HepG2 (cell line): ENCODE measurements at regions not wholly inside any gene's neighbourhood (a gene's known extent, or its start where the extent isn't known, plus 50 kb on each side); places are given as distances from the start of the nearest gene placed in this dataset.

Experiments used
- ATAC-seq: fragments of 200-7000 bp; cut with Tn5 transposase; 3 replicates; pipeline ENCODE4 v1.9.1; 2020; ENCODE audit warnings: mild to moderate bottlenecking, moderate library complexity
- BruUV-seq: library from RNA; stranded (reverse); fragments of 400-500 nt; replicated peaks from 2 replicates; lab custom pipeline; 2021; lab: Mats Ljungman, UMichigan
- CTCF ChIA-PET: fragments of 300-600 bp; formaldehyde crosslinking; extraction: SDS; loops from one replicate; lab custom pipeline; 2021; ENCODE audit warnings: low total read pairs, inconsistent platforms, low intra/inter-chr PET ratio; lab: Yijun Ruan, JAX
- POLR2A ChIA-PET: fragments of 350-600 bp; sonication (Branson Sonifier 250); formaldehyde crosslinking; loops from one replicate; lab custom pipeline; 2020; ENCODE audit warnings: antibody characterized with exemption, inconsistent platforms; lab: Yijun Ruan, JAX
- DNase-seq: peaks from one replicate; pipeline ENCODE4 v3.0.0-alpha.2; 2015; ENCODE audit warnings: low spot score
- FAIRE-seq: peaks from 3 replicates; lab custom pipeline; 2011; peaks lifted over from hg19 to GRCh38; lab: Jason Lieb, UNC
- H2AFZ ChIP-seq: one replicate; pipeline ENCODE4 v1.6.1; 2011; ENCODE audit warnings: low read length, inconsistent platforms
- H3K27ac ChIP-seq: fragments of 300-600 bp; 3 replicates; pipeline ENCODE4 v1.8.0; 2011; ENCODE audit warnings: mixed run types, mild to moderate bottlenecking, mixed read lengths, low read length, inconsistent platforms; ENCODE audit not compliant: insufficient read depth; ENCODE audit errors: extremely low read length
- H3K27me3 ChIP-seq, 2 experiments: fragments of 200-600 bp in 1 of 2; 2 replicates in 1 of 2; 3 replicates in 1 of 2; pipeline versions ENCODE4 v1.6.0 to v1.8.0; 2011; ENCODE audit warnings: low read length in 2 of 2, mild to moderate bottlenecking in 2 of 2, moderate library complexity in 2 of 2, inconsistent platforms in 1 of 2; ENCODE audit not compliant: insufficient read depth in 2 of 2, control insufficient read depth in 1 of 2
- H3K36me3 ChIP-seq, 2 experiments: fragments of 200-600 bp in 1 of 2; replicated peaks in 1 of 2; 2 replicates in 1 of 2; 3 replicates in 1 of 2; pipeline versions ENCODE4 v1.5.1 to v1.8.0; 2011; ENCODE audit warnings: low read length in 2 of 2, inconsistent platforms in 1 of 2; ENCODE audit not compliant: insufficient read depth in 2 of 2, control insufficient read depth in 1 of 2
- H3K4me1 ChIP-seq: 2 replicates; pipeline ENCODE4 v1.5.1; 2012; ENCODE audit warnings: low read length, inconsistent platforms; ENCODE audit not compliant: insufficient read depth
- H3K4me2 ChIP-seq: 2 replicates; pipeline ENCODE4 v1.6.0; 2011; ENCODE audit warnings: low read depth, low read length, inconsistent platforms
- H3K4me3 ChIP-seq, 3 experiments: fragments of 200-600 bp in 1 of 3; sonication (generic), shearing (Covaris generic) in 1 of 3; replicated peaks in 1 of 3; 2 replicates each; pipeline ENCODE4 v1.5.1; 2011 to 2016; ENCODE audit warnings: low read length in 3 of 3, inconsistent platforms in 2 of 3, low read depth in 2 of 3, mild to moderate bottlenecking in 2 of 3, control low read depth in 1 of 3, mixed read lengths in 1 of 3; ENCODE audit not compliant: insufficient read depth in 1 of 3
- H3K79me2 ChIP-seq: one replicate; pipeline ENCODE4 v1.6.1; 2011; ENCODE audit warnings: low read length, inconsistent platforms; ENCODE audit not compliant: insufficient read depth
- H3K9ac ChIP-seq: 2 replicates; pipeline ENCODE4 v1.6.0; 2011; ENCODE audit warnings: mild to moderate bottlenecking, low read depth, low read length, inconsistent platforms; ENCODE audit not compliant: insufficient read depth
- H3K9me3 ChIP-seq: 2 replicates; pipeline ENCODE4 v1.5.1; 2012; ENCODE audit warnings: mild to moderate bottlenecking, low read length
- H4K20me1 ChIP-seq: 2 replicates; pipeline ENCODE4 v1.6.0; 2011; ENCODE audit warnings: inconsistent platforms, mild to moderate bottlenecking, low read length, moderate library complexity; ENCODE audit not compliant: insufficient read depth
- ETV6 ChIP-seq: sonication (generic); formaldehyde crosslinking; conservative IDR thresholded peaks from 2 replicates; pipeline ENCODE4 v1.4.0; 2020; ENCODE audit warnings: missing genetic modification reagents
- FLYWCH1 ChIP-seq: sonication (generic); formaldehyde crosslinking; IDR thresholded peaks from 2 replicates; pipeline ENCODE4 v1.8.1; 2023; ENCODE audit warnings: mild to moderate bottlenecking, missing genetic modification reagents
- FOXK1 ChIP-seq: sonication (generic); formaldehyde crosslinking; IDR thresholded peaks from 2 replicates; pipeline ENCODE4 v1.4.0; 2020; ENCODE audit warnings: low read depth, missing genetic modification reagents, borderline replicate concordance
- GABPA ChIP-seq, 2 experiments: IDR thresholded peaks; 2 replicates each; pipeline ENCODE4 v1.6.1; 2011 to 2016; ENCODE audit warnings: low read depth in 2 of 2, low read length in 1 of 2, missing biosample characterization in 1 of 2, missing genetic modification characterization in 1 of 2
- GMEB2 ChIP-seq: IDR thresholded peaks from 2 replicates; pipeline ENCODE4 v1.6.1; 2016; ENCODE audit warnings: missing biosample characterization, missing genetic modification reagents, low read depth
- KDM5B ChIP-seq: sonication (generic); formaldehyde crosslinking; IDR thresholded peaks from 2 replicates; pipeline ENCODE4 v1.4.0; 2020; ENCODE audit warnings: missing genetic modification reagents, mild to moderate bottlenecking, borderline replicate concordance
- KLF11 ChIP-seq: IDR thresholded peaks from 2 replicates; pipeline ENCODE4 v1.6.1; 2016; ENCODE audit warnings: missing compliant biosample characterization
- KMT2A ChIP-seq: sonication (generic); formaldehyde crosslinking; IDR thresholded peaks from 2 replicates; pipeline ENCODE4 v1.4.0; 2020; ENCODE audit warnings: missing genetic modification reagents
- MED1 ChIP-seq: sonication (generic); formaldehyde crosslinking; IDR thresholded peaks from 2 replicates; pipeline ENCODE4 v1.4.0; 2020; ENCODE audit warnings: missing genetic modification reagents
- MYNN ChIP-seq: sonication (generic); formaldehyde crosslinking; IDR thresholded peaks from 2 replicates; pipeline ENCODE4 v1.4.0; 2020; ENCODE audit warnings: mild to moderate bottlenecking, low read depth, missing genetic modification reagents
- SETDB1 ChIP-seq: sonication (generic); formaldehyde crosslinking; IDR thresholded peaks from 2 replicates; pipeline ENCODE4 v1.5.1; 2020; ENCODE audit warnings: missing genetic modification reagents, mild to moderate bottlenecking, borderline replicate concordance
- STAT6 ChIP-seq: sonication (generic); formaldehyde crosslinking; IDR thresholded peaks from 2 replicates; pipeline ENCODE4 v1.4.0; 2020; ENCODE audit warnings: missing genetic modification reagents, mild to moderate bottlenecking, borderline replicate concordance
- ZNF510 ChIP-seq: sonication (generic); formaldehyde crosslinking; IDR thresholded peaks from 2 replicates; pipeline ENCODE4 v1.4.0; 2020; ENCODE audit warnings: low read depth, mild to moderate bottlenecking, missing genetic modification reagents
- ZNF569 ChIP-seq: sonication (generic); formaldehyde crosslinking; IDR thresholded peaks from 2 replicates; pipeline ENCODE4 v1.5.0; 2020; ENCODE audit warnings: mild to moderate bottlenecking, missing genetic modification reagents, moderate library complexity, borderline replicate concordance
- ZNF766 ChIP-seq: sonication (generic); formaldehyde crosslinking; IDR thresholded peaks from 2 replicates; pipeline ENCODE4 v1.5.0; 2020; ENCODE audit warnings: missing genetic modification reagents, borderline replicate concordance
- ZSCAN5A ChIP-seq: sonication (generic); formaldehyde crosslinking; IDR thresholded peaks from 2 replicates; pipeline ENCODE4 v1.8.0; 2022; ENCODE audit warnings: mild to moderate bottlenecking, missing genetic modification reagents, borderline replicate concordance
- WGBS: methylation state at CpG from one replicate; pipeline ENCODE4 v1.1.6; 2017; ENCODE audit warnings: low lambda C conversion rate; 5-methylcytosine and 5-hydroxymethylcytosine counted together
- in situ Hi-C: cut with HindIII; loops from 2 replicates; pipeline ENCODE4 v1.10.0; 2017; ENCODE audit warnings: low pct_unique_long_range_greater_than_20kb; ENCODE audit not compliant: extremely low pct_ligation_motif_present
- intact Hi-C: fragments of 100-400 bp; cut with micrococcal nuclease; formaldehyde crosslinking; loops from one replicate; pipeline ENCODE4 v1.10.0; 2022; ENCODE audit not compliant: unreplicated experiment
- TF ChIP-seq, protein P1 (sequence below): sonication (generic); formaldehyde crosslinking; IDR thresholded peaks from 2 replicates; pipeline ENCODE4 v1.4.0; 2020; ENCODE audit warnings: missing genetic modification reagents

DNA sequence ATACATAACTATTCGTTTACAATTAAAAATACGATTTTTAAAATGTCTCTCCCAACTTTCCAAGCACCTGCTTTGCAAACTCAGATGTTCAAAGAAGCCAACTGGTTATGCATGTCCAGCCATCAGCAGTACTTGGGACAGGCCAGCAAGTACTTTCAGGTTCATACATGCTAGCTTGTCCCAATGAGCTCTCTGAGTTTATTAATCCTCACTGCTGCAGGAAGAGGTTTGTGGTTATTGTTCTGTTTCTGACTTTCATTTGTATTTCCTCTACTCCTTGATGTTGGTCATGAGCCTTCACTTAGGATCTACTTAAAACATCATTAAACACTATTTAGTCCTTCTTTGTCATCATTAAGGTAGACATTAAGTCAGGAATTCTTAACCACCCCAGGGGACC lies 374.1 kb downstream of the LRATD1 start (continued):
- TF ChIP-seq STAT6 (CRISPR knock-in tag) (no peak), KLF11 (CRISPR knock-in tag) (no peak), ZNF766 (CRISPR knock-in tag) (no peak), FOXK1 (CRISPR knock-in tag) (no peak), ZNF569 (no peak)

- in situ Hi-C loops, result loop anchor here (25.0 kb wide), 1 partner anchor 578 kb away; the partner anchor contains the start of gene DDX1
- Histone ChIP-seq H3K4me2 (no peak overlapping the region), H4K20me1 (no peaks in the 10 kb centered on the region; the same call in 1 of the 2 replicates), H3K79me2 (no peaks in the 10 kb centered on the region), H3K4me3 (no peak overlapping the region), H2AFZ (no peak overlapping the region), H3K9me3 (peaks cover 17% of the 10 kb centered on the region; the same call in 1 of the 2 replicates), H3K27ac (no peak overlapping the region), H3K36me3 (no peaks in the 10 kb centered on the region), H3K4me1 (no peaks in the 10 kb centered on the region), H3K27me3 (no peaks in the 10 kb centered on the region), H3K9ac (no peak overlapping the region)
- ATAC-seq (no peak), FAIRE-seq (no peak), DNase-seq (no peak)
- WGBS, result 29% methylated on average over 4 of the region's 4 CpGs
- ChIA-PET CTCF (no interaction called here), POLR2A (no interaction called here)
- intact Hi-C loops, result no loop called here
- no TSS peak for BruUV-seq
- TF ChIP-seq FLYWCH1 (CRISPR knock-in tag) (no peak), ZSCAN5A (CRISPR knock-in tag) (no peak), SETDB1 (CRISPR knock-in tag) (no peak), MED1 (CRISPR knock-in tag) (no peak), MYNN (CRISPR knock-in tag) (no peak), ETV6 (no peak), KMT2A (CRISPR knock-in tag) (no peak), ZNF510 (CRISPR knock-in tag) (no peak), KDM5B (CRISPR knock-in tag) (no peak), GABPA (IDR thresholded peaks at IDR 0.05; ENCODE audit: low read depth, low read length) (no peak), GABPA (CRISPR knock-in tag; IDR thresholded peaks at IDR 0.05; ENCODE audit: low read depth) (no peak), GMEB2 (CRISPR knock-in tag) (no peak)
- TF ChIP-seq, protein P1, sequence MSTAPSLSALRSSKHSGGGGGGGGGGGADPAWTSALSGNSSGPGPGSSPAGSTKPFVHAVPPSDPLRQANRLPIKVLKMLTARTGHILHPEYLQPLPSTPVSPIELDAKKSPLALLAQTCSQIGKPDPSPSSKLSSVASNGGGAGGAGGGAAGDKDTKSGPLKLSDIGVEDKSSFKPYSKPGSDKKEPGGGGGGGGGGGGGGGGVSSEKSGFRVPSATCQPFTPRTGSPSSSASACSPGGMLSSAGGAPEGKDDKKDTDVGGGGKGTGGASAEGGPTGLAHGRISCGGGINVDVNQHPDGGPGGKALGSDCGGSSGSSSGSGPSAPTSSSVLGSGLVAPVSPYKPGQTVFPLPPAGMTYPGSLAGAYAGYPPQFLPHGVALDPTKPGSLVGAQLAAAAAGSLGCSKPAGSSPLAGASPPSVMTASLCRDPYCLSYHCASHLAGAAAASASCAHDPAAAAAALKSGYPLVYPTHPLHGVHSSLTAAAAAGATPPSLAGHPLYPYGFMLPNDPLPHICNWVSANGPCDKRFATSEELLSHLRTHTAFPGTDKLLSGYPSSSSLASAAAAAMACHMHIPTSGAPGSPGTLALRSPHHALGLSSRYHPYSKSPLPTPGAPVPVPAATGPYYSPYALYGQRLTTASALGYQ (CRISPR knock-in tag), result no peak
Measured at GRCh38 chr2:15009681-15010080, 377.2 kb downstream of the LRATD1 start.
